ENCODE measurements at regions not wholly inside any gene's neighbourhood (a gene's known extent, or its start where the extent isn't known, plus 50 kb on each side); places are given as distances from the start of the nearest gene placed in this dataset.

DNA sequence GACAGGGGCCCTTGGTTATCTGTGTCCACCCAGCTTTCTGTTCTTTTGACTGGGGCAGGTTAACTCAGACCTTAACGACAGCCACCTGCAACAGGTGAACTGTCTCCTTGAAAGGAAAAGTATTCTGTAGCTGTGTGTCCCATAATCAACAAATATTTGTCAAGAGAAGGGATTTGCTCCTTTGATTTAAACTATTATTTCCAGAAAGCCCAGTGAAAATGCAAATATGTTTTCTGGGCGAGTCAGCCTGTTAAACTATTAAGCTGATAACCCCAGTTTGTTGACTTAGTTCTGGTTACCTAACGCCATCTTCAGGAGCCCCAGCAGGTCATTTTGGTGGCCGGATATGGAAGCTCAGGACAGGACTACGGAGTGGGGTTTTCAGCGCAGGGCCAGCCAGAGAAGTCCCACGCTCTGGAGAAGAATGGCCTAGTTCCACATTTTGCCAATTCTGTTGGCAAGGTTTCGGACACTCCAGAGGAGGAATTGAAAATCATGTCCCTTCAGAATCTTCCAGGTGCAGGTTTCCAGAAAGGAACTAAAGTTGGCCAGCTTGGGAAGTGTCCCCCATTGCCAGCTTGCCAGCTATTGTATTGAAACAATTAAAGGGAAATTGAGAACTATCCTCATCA is 54.5 kb downstream of the ADRA2A start:
- no peak for DNase-seq (ENCODE audit: low read depth)

DNA sequence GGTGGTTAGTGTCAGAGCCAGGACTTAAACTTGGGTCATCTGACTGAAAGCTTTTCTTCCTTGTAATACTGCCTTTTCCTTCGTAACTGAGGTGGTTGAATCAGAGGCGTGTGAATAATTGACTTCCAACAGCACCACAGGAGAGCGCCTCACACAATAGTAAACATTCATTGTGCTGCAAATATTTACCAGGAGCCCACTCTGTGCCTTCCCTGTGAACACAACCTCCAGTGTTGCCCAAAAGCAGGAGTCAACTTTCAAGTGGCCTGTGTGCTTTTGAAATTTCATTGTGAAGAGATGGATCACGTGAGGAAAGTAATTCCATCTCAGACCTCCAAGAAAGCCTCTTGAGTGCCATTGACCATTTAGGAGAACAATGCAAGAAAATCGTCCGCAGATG is 60.2 kb downstream of the ADRA2A start:
- no peak for DNase-seq (ENCODE audit: low read depth)

DNA sequence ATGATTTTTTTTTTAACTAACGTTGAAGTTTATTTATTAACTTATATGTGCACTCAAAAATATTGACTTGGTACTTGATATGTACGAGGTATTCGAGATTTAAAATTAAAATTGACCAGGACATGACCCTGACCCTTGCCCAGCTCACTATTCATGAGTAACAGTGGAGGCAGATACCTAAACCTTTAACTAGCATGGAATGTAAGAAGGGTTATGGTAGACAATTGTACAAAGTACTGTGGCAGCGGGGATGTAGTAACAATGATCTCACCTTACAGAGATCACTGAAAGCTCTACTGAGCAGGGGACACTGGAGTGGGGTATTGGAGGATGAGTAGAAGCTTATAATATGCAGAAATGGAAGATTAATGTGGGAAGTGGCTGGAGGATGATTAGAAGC is 60.8 kb downstream of the ADRA2A start:
- DNase-seq (ENCODE audit: low read depth) = no peak

DNA sequence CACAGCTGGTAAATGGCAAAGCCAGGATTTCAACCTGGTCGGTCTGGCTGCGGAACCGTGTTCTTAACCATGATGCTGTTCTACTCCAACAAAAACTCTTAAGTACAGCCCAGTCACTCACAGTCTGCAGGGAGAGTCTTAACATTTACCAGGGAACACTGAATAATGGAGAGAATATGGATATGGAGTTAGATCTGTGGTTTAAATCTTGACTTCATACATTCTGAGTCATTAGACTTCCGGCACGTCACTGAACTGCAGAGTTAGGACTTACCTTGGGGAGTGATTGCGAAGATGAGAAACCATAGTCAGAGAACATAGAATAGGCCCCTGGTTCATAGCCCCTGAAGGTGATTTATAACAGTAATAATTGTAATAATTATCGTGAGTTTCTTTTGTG is 61.7 kb downstream of the ADRA2A start:
- DNase-seq (ENCODE audit: low read depth) = no peak

DNA sequence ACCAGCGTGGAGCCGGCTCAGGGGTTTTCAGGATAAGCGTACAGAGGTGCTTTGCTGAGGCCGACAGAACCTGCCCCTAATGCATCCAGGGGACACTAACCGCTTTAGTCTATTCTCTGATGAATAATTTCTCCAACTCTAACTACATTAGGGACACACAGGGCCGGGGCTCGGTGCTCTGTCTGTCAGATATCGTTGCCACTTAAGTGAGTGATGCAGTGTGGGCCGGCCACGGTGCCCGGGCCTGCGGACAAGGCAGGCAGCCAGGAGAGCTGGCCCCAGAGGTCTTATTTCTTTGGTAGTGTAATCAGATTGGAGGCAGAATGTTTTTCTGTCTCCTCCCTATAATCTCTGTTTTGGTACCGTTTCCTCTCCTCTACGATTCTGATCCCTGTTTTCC is 62.7 kb downstream of the ADRA2A start:
- no peak for DNase-seq (ENCODE audit: low read depth)

DNA sequence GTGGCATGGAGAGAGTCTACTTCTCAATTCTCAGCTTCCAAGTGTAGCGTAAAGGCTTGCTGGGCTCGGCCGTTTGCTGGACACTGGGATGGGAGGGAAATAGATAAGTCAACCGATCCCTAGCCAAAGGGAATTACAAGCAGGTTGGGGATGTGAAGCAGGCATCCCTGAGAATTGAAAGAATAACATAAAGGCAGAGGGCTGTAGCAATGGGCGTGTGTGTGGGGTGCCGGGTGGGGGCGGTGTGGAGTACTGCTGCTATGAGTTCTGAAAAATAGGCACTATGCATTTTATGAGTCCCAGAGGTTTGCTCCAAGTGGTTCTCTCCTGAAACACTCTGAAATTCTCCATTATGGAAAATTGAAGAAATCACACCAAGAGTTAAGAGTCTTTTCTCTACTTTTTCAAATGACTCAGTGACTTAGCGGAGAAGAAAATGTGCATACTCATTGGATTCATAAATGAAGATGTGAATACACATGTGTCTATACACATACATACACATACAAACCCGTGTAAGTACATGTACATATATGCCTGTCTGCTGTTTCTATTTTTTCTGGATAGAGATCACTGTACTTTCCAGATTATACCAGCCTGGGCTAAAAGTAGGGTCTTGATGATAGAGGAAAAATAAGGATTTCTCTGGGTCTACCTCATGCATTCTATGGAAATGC is 65.4 kb downstream of the ADRA2A start:
- DNase-seq (ENCODE audit: low read depth) = no peak

DNA sequence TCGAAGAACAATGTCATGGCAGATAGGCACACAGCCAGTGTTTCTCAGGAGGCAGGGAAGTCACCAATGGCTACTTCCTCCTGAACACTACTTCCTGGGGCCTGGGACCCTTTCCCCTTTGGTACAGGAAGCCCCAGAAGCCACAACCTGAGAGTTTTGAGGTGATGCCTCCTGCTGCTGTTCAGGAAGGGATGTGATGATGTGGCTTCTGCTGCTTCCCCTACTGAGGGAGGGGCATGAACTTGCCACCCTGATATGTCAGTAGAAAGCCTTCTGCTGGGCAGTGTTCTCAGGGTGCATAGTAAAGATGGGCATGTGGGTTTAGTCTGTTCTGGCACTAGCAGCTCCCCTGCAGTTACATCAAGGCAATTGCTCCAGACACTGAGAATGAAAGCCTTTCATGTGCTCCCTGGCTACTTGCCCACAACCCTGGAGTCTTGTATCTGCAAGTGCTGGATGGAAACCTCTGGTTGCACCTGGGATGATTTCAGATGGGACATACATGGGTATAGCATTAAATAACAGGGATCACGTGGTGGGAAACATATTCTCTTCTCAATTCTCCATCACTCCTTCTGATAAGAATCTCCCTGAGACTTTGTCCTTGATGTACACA is 69.3 kb downstream of the ADRA2A start:
- DNase-seq (ENCODE audit: low read depth) = no peak

DNA sequence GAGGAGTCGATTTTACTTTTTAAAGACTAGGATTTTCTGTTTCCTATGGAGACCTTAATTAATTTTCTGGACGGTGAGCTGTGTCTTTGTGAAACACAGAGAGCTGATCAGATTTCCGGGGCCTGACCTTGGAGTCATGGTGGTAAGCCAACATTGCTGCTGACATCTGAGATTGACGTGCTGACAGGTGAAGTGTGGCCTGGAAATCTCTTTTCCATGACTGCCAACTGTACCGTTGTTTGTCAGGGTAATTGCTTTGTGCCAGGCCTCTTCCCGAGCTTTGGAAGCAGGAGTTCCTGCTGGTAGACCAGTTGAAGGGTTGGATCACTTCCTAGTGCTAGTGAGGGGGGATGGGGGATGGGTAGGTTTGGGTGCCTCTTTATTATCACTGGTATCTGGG is 71.2 kb downstream of the ADRA2A start:
- no peak for DNase-seq (ENCODE audit: low read depth)

DNA sequence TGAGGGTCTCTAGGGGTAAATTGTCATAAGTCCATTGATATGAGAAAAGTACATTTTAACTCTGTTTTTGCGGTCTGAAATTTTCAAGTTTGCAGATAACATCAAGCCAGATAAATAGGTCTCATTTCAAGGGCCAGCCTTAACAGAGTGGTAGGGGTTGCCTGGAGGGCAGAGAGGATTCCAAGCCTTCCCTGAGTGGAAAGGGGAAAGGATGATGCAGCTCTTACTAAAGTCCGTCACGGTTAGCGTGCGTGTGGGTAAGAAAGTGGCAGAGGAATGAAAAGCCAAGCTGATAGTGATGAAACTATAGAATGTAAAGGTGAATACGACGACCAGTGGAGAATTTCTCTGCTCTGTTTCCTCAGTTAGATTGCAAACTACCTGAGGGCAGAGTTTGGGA is 71.6 kb downstream of the ADRA2A start:
- DNase-seq (ENCODE audit: low read depth) = no peak

DNA sequence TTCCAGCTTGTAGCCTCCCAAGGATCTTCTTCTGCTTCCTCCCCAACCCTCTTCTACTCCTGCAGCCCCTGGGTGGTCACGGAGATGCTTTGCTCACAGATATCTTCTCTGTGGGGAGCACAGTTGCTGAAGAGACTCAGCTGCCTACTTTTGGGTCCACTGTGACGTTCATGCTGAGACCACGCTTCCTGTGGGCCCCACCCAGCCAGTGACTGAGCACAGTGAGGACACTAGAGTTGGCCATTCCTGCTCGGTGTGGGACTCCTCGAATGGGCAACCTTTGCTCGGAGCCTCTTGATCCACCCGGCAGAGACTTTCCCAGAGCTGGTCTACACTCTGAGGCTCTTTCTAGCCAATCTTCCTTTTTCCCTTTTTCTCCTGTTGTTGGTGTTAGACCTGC is 73.9 kb downstream of the ADRA2A start:
- no peak for DNase-seq (ENCODE audit: low read depth)

DNA sequence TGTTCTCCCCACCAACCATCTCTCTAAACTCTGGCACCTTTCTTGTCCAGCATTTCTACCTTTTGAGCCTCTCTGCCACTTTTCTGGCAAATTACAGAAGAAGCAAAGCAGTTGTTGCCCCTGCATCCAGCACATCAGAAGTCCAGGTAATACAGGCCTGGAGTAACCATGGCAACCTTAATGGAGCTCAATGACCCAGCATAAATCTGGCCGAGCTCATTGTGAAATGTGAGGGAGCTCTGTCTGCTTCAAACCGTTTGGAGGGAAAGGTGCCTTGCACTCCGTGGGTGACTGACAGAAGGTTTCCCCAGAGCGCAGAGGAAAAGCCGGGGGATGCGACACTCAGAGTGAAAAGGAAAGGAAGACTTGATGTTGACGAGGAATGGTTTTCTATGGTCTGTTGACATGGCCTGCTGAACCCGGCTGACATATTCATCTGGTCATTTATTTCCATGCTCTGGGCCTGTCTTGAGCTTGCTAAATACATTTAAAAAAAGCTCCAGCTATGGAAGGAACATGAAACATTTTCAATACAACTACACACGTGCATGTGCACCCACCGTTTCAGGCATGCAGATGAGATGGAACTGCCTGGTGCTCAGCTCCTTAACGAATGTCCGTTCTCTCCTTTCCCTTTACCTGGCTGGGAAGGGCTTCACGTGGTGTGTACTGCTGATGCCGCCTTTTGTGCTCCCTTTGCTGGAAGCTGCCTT is 74.9 kb downstream of the ADRA2A start:
- DNase-seq (ENCODE audit: low read depth) = no peak

DNA sequence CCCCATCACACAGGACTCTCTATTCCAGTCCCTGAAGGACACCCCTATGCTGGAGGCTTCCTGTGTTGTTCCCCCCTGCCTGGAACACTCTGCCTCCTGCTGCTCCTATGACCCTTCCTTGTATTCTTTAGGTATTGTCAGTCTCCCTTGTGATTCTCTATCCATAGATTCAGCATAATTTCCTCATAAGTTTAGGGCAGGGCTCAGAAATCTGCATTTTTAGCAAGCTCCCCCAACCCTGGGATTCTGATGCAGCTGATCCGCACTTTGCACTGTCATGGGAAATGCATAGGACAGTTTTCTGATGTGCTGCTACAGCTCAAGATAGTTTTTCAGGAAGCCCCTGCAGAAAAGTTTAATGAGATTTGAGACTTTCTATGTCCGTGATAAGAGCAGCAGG is 79.9 kb downstream of the ADRA2A start:
- no peak for DNase-seq (ENCODE audit: low read depth)

DNA sequence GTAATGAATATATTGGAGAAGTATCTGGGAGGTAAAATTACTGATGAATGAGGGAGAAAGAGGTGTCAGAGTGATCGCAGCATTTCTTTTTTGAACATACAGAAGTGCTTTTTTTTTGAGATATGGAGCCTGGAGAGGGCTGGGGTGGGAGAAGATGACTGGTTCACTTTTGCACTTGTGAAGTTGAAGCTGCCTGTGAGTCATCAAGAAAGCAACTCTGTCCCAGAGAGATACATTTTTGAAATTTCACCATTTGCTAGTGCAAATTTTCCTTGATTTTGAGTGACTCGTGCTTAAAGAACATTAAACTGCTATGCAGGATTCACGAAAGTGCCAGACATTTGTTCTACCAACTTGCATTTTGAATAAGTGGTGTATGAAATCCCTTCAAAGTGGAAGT is 81.8 kb downstream of the ADRA2A start:
- no peak for DNase-seq (ENCODE audit: low read depth)

DNA sequence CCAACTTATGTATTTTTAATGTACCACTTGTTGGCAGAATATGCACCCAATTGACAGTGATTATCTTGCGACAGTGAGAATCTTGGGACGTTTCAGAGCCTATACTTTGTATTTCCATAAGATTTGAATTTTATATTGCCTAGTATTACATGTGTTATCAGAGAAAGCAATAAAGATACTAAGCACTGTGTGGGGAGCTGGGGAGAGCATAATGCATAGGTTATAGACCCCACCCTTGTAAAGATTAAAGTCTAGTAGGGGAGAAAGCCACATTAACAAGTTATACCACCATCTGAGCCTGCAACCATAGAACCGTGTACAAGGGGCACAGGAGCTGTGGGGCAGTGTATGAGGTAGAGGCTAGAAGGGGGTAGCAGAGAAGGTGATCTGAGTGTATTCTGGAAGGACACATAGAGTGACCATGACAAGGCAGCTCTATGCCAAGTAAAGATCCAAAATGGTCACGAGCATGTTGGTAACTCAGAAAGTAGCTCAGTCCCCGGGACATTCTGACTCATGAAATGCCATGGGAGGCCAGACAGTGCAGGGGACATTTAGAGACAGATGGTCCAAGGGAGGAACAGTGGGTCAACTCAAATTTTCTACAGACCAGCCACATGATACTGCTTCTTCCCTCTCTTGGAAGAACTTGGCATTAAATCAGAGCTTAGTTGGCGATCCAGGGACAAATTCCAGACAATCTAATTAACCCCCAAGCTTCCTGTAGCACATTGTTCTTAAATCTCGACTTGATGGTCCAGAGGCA is 84.5 kb downstream of the ADRA2A start:
- DNase-seq (ENCODE audit: low read depth) = no peak

DNA sequence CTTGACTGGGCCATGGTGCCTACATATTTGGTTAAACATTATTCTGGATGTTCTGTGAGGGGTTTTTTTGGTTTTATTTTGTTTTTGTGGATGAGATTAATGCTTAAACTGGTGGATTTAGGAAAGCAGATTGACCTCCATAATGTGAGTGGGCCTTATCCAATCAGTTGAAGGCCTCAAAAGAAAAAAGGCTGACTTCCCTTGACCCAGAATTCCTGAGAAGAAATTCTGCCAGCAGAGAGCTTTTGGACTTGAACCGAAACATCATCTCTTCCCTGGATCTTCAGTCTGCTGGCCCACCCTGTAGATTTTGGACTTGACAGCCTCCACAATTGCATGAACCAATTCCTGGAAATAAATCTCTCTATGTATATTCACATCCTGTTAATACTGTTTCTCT is 94.4 kb downstream of the ADRA2A start:
- no peak for DNase-seq (ENCODE audit: low read depth)

DNA sequence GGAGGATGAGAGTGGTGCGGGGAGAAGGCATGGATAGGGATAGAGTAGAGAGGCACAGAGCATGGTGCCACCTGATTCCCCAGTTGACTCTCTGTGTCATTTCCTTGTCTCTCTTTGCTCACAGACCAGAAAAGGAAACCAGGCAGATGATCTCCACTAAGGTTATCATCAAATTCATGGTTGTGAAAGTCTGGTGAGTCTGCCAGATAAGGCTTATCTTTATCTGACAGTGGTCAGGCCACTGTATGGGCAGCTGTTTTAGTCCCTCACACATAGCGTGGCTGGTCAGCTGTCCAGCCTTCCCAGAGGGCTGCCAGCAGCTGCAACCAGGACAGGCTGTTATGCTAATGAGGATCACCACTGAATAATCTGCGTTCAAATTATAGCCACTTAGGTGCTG is 99.0 kb downstream of the ADRA2A start:
- no peak for DNase-seq (ENCODE audit: low read depth)

DNA sequence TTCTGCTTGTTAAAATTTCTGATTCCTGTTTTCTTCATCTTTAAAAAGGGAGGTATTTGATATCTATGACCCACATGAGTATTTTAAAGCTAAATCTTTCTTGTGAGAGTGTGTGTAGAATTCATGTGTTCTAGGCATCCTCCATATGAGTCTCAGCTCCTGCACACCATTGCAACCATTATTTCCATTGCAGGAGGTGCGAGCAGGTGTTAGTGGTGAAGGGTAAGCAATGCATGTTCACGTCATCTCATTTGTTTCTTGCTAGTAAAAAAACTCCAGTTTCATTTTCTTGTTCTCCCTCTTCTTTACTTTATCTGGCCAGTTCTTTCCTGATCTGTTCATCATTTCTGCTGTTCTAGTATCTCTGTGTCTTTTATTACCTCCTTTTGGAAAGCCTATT is 100.5 kb downstream of the ADRA2A start:
- DNase-seq (ENCODE audit: low read depth) = no peak

DNA sequence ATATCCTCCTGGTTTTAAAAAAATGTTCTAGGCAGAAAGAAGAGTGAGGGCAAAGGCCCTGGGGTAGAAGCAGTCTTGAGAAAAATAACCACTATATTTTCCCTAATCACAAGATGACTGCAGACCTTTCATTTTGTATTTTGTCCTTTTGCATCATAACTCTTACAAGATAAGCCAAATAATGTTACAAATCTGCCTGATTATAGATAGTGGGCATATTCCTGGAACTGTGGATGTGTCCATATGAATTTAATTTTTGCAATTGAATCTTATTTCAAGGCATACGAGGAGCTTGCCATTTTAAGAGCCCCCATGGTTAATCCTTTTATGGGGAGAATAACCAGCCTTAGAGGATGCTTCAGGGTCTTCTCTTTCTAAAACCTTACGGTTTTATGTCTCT is 102.7 kb downstream of the ADRA2A start:
- no peak for DNase-seq (ENCODE audit: low read depth)

DNA sequence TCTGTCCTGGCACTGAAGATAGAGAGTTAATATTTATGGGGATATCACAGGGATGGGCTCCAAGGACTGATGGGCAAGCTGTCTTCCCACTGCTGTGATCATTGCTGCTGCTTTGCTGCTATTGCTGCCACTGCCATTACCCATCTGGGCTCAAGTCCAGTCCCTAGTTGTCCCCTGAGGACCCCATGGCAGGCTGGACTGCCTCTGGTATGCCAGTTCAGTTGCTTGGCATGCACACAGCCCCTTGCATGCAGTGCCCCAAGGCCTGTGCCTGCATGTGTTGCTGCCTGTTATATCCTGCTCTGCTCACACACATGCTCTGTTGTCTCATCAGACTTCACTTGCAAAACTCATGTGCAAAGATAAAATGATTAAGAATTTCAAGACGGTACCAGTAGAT is 109.5 kb downstream of the ADRA2A start:
- DNase-seq (ENCODE audit: low read depth) = no peak

DNA sequence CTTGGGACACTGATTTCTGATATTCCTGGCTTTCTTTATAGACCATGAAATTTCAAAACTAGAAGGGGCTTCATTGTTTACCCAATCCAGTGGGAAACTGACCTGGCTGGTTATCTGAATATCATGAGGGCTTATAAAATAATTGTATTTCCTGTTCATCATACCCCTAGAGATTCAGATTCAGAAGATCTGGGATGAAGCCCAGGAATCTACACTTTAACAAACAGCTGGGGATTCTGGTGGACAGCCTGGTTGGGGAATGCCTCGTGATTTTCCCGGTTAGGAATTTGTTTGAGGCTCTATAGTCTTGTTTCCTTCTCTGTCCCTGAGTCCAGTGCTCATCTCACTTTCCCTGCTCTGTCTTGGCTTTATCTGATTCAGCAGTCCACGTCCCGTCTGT is 110.3 kb downstream of the ADRA2A start:
- DNase-seq (ENCODE audit: low read depth) = no peak

DNA sequence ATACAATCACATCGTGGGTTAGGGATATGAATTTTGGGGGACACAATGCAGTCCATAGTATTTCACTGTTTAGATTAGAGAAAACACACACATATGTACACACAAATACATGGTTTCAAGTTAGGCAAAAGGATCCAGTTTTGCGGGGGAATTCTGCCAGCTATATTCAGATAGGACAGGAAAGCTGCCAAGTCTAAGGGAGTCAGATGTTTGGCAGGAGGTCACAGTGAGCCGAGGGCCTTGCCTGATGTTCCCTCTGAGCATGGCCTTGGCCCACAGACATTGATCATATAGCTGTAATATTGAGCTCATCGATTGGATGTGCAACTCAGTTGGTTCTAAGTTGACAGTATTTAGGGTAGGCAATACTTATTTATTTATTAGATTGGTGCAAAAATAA is 122.8 kb downstream of the ADRA2A start:
- no peak for DNase-seq (ENCODE audit: low read depth)

DNA sequence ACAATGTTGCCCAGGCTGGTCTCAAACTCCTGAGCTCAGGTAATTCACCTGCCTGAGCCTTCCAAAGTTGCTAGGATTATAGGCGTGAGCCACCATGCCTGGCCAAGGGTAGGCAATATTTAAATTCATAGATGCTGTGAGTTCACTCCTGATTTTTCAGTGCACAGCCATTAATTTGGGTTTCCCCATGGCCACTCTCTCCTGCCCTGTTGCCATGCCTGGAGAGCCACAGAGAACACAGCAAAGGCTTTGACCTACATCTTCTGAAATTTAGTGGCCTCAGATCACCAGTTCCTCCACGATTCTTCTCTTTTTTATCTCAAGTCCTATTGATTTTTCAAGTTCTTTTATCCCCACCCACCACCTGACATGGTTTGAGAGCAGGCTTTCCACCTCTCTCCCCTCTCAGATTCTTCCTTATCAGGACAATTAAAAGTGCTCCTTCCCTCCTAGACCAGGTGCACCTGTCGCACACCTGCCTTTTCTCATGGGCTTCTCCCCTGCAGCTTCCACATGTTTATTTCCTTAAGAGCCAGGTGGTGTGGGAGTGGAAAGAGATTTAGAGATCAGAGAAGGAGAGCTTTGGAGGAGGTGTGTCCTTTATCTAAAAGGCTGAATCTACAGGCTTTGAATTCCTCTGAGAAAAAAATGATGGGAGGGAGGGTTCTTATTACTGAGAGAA is 123.8 kb downstream of the ADRA2A start:
- no peak for DNase-seq (ENCODE audit: low read depth)
